Right ventricle myocardium inferior (tissue), 1 donor: ENCODE measurements at regions not wholly inside any gene's neighbourhood (a gene's known extent, or its start where the extent isn't known, plus 50 kb on each side); places are given as distances from the start of the nearest gene placed in this dataset.

ENCODE experiments used
- ATAC-seq: fragments of 200-7000 bp; cut with Tn5 transposase; one replicate; pipeline ENCODE4 v1.9.1; 2020; ENCODE audit warnings: mild to moderate bottlenecking, moderate library complexity
- DNase-seq: peaks from one replicate; pipeline ENCODE4 v3.0.0; 2021; ENCODE audit errors: missing footprints
- intact Hi-C: fragments of 100-400 bp; cut with DNase I; formaldehyde crosslinking; loops from one replicate; pipeline ENCODE4 v1.11.0; 2022
- donor health status: DM: no; HTN: yes; CAD: no; lungs with severe emphysema.

DNA sequence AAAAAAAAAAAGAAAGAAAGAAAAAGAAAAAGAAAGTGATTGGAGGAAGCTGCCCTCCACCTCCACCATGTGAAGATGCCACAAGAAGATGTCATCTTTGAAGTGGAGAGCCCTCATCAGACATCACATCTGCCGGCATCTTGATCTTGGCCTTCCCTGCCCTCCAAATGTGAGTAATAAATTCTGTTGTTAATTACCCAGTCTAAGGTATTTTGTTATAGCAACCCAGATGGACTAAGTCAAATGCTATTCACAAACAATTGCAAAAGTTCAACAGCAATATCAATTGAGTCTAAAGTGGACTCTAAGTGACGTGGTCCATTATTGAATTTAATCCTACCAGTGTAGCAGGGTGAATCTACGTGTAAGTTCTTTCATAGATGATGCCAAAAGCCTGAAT lies 55.9 kb upstream of the NUP160 start:
- ATAC-seq: no peak
- intact Hi-C loops: no loop called here
- no peak for DNase-seq

DNA sequence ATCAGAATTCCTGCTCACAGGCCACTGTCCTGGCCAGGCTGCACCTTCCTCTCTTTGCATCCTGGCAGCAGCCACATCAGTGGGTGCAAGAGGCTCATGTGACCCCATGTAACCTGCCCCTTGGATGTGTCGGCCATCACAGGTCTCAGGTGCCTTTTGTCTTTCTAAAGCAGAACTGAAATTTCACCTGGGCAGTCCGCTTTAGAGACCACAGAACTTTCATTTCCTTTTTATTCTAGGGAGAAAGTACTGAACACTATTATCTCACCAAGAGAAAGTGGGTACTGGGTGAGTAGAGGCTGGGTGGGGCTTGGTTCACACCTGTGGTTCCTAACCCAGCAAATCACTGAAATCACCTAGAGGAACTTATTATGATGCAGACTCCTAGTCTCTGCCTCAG lies 51.7 kb upstream of the NUP160 start:
- intact Hi-C loops: no loop called here
- no peak for ATAC-seq
- no peak for DNase-seq
